Heart right ventricle (tissue), 16 donors: ENCODE measurements at regions not wholly inside any gene's neighbourhood (a gene's known extent, or its start where the extent isn't known, plus 50 kb on each side); places are given as distances from the start of the nearest gene placed in this dataset.

ENCODE experiments used
- ATAC-seq, 8 donors: fragments of 200-7000 bp; cut with Tn5 transposase; one replicate each; pipeline ENCODE4 v1.9.1; 2020; ENCODE audit warnings: mild to moderate bottlenecking in 8 of 8, moderate library complexity in 8 of 8, moderate number of reproducible peaks in 1 of 8
- DNase-seq, 2 donors: peaks; one replicate each; pipeline ENCODE4 v3.0.0-alpha.2; 2020
- H3K27ac ChIP-seq, 10 donors: fragments of 200-600 bp; sonication (generic) in 2 of 10; one replicate each; pipeline versions ENCODE4 v1.5.0 to v1.8.0; 2020 to 2022; ENCODE audit warnings: mild to moderate bottlenecking in 3 of 10
- H3K27me3 ChIP-seq, 7 donors: fragments of 200-600 bp; one replicate each; pipeline ENCODE4 v1.8.0; 2021 to 2022; ENCODE audit warnings: mild to moderate bottlenecking in 2 of 7
- H3K36me3 ChIP-seq, 9 donors: fragments of 200-600 bp; sonication (generic) in 1 of 9; one replicate each; pipeline versions ENCODE4 v1.5.0 to v1.8.0; 2020 to 2022; ENCODE audit warnings: mild to moderate bottlenecking in 2 of 9
- H3K4me1 ChIP-seq, 9 donors: fragments of 200-600 bp; sonication (generic) in 1 of 9; one replicate each; pipeline versions ENCODE4 v1.5.0 to v1.8.0; 2020 to 2022; ENCODE audit warnings: mild to moderate bottlenecking in 4 of 9
- H3K4me3 ChIP-seq, 10 donors: fragments of 200-600 bp; sonication (generic) in 2 of 10; one replicate each; pipeline versions ENCODE4 v1.5.0 to v1.8.0; 2020 to 2022; ENCODE audit warnings: mild to moderate bottlenecking in 7 of 10, moderate library complexity in 2 of 10
- H3K9me3 ChIP-seq, 11 donors: fragments of 200-600 bp in 10 of 11; sonication (generic) in 2 of 11; one replicate each; pipeline versions ENCODE4 v1.5.0 to v1.8.0; 2013 to 2022; ENCODE audit warnings: mild to moderate bottlenecking in 2 of 11, control low read depth in 1 of 11, moderate library complexity in 1 of 11
- CTCF ChIP-seq, 9 donors: fragments of 200-600 bp; sonication (generic) in 2 of 9; IDR thresholded peaks; one replicate each; pipeline versions ENCODE4 v1.5.0 to v1.8.0; 2021 to 2022; ENCODE audit warnings: antibody characterized with exemption in 9 of 9, mild to moderate bottlenecking in 5 of 9, moderate library complexity in 1 of 9
- WGBS, 2 donors: extraction: QIAGEN DNeasy Blood & Tissue Kit; methylation state at CpG; one replicate each; pipeline ENCODE4 v1.1.7; 2013; ENCODE audit warnings: inconsistent platforms in 1 of 2; 5-methylcytosine and 5-hydroxymethylcytosine counted together
- intact Hi-C, 10 donors: fragments of 100-400 bp; cut with DNase I; formaldehyde crosslinking; loops; one replicate each; pipeline versions ENCODE4 v1.11.1 to v1.14.2; 2022
- donor health status: Arrhythmogenic right ventricular cardiomyopathy.
- donor health status: ischemic (EF 13 %, LVEDD 7.1; RV severe dilation, severe dysfunction).
- donor health status: healthy with polysubstance abuse.
- donor health status: DM: no; HTN: yes; CAD: no.
- donor health status: DM: no; HTN: no; CAD: no.
- donor health status: ischemic (EF 25% LVEDD 6.9; RV normal size, moderate dysfunction).
- donor health status: ischemic (EF 25% LVEDD 5.7; RV mildly dilated, moderate dysfunction).
- donor health status: healthy.
- donor health status: DM: yes; HTN: yes; CAD: no.
- donor health status: Ischemic cardiomyopathy.
- donor health status: ischemic (EF 35%, LVEDD 5.7; RV mildly dilated, moderate dysfunction).
- donor health status: nonischemic (EF 11% LVEDD 7.7; RV severe dilation, severe dysfunction).
- donor health status: DM: yes; HTN: yes; CAD: no.
- donor health status: PGD.
- donor health status: ischemic (EF 29% LVEDD 5.4; RV normal size, mild dysfunction).
- donor health status: nonischemic (EF 23%, LVEDD 6.1; RV moderate dilation, normal function).

- no peak overlapping the region for H3K4me3 ChIP-seq
- H3K36me3 ChIP-seq: no peaks in the 10 kb centered on the region
- H3K27ac ChIP-seq: no peak overlapping the region
- 76 to 79% methylated on average over 2 of the region's 2 CpGs for WGBS, 2 donors
- H3K9me3 ChIP-seq: peaks cover 0 to 7% (median 0%) of the 10 kb centered on the region in 11 donors
- no peak for ATAC-seq
- no peak for DNase-seq
- no peak for TF ChIP-seq CTCF (IDR thresholded peaks at IDR 0.05)
- intact Hi-C loops: loop anchor here in 1 of 10 donors (10.0 kb wide), 1 partner anchor 831 kb away; no protein-coding TSS in a partner anchor
- H3K27me3 ChIP-seq: no peaks in the 10 kb centered on the region
- H3K4me1 ChIP-seq: no peaks in the 10 kb centered on the region
Measured at GRCh38 chr5:109476292-109476691, 66.5 kb upstream of the PJA2 start.

- no peaks in the 10 kb centered on the region for H3K36me3 ChIP-seq
- DNase-seq: no peak
- no peak overlapping the region for H3K27ac ChIP-seq
- 60 to 73% methylated on average over 1 of the region's 1 CpG for WGBS, 2 donors
- H3K27me3 ChIP-seq: no peaks in the 10 kb centered on the region
- peaks cover 0 to 7% (median 4%) of the 10 kb centered on the region in 9 donors for H3K4me1 ChIP-seq
- no peak overlapping the region for H3K4me3 ChIP-seq
- no peak for ATAC-seq
- TF ChIP-seq CTCF (IDR thresholded peaks at IDR 0.05): no peak
- H3K9me3 ChIP-seq: no peaks in the 10 kb centered on the region
- intact Hi-C loops: loop anchor here in 3 of 10 donors (5.0 to 10.0 kb wide), 4 partner anchors 785 to 828 kb away; no protein-coding TSS in a partner anchor
Measured at GRCh38 chr5:109469896-109470662, 60.3 kb upstream of the PJA2 start.

GRCh38 chr5:109468737-109469420 is 59.1 kb upstream of the PJA2 start:
- intact Hi-C loops: loop anchor here in 2 of 10 donors (1.0 to 10.0 kb wide), 3 partner anchors 59 to 827 kb away; no protein-coding TSS in a partner anchor
- ATAC-seq: peak; percentile 83 to 99 (median 97)

More at GRCh38 chr5:109468737-109469420, 59.1 kb upstream of the PJA2 start:
- Histone ChIP-seq H3K36me3 (no peaks in the 10 kb centered on the region), H3K4me1 (peaks cover 0 to 7% (median 4%) of the 10 kb centered on the region in 9 donors), H3K9me3 (no peaks in the 10 kb centered on the region), H3K4me3 (no peak overlapping the region), H3K27ac (no peak overlapping the region), H3K27me3 (no peaks in the 10 kb centered on the region)
- whole genome bisulfite sequencing, 2 donors: 35 to 37% methylated on average over 4 of the region's 4 CpGs
- peak; percentile 93 to 98 for DNase-seq
- peak; percentile 63 to 93 (median 78) for TF ChIP-seq CTCF (IDR thresholded peaks at IDR 0.05)
